Psoas muscle (tissue), 7 donors: ENCODE measurements at regions not wholly inside any gene's neighbourhood (a gene's known extent, or its start where the extent isn't known, plus 50 kb on each side); places are given as distances from the start of the nearest gene placed in this dataset.

Experiments
- ATAC-seq, 4 donors: fragments of 200-7000 bp; cut with Tn5 transposase; one replicate each; pipeline ENCODE4 v1.9.1; 2020; ENCODE audit warnings: moderate library complexity in 3 of 4, mild to moderate bottlenecking in 2 of 4
- DNase-seq, 2 donors: peaks; one replicate each; pipeline ENCODE4 v3.0.0-alpha.2; 2020
- H3K27ac ChIP-seq: fragments of 200-600 bp; one replicate; pipeline ENCODE4 v1.8.0; 2022
- H3K27me3 ChIP-seq, 3 donors: fragments of 200-600 bp in 1 of 3; one replicate each; pipeline versions ENCODE4 v1.6.1 to v1.8.0; 2013 to 2022; ENCODE audit warnings: low read length in 2 of 3, mild to moderate bottlenecking in 2 of 3, moderate library complexity in 1 of 3; ENCODE audit not compliant: insufficient read depth in 3 of 3
- H3K36me3 ChIP-seq, 2 donors: fragments of 200-600 bp in 1 of 2; one replicate each; pipeline versions ENCODE4 v1.6.1 to v1.8.0; 2013 to 2022; ENCODE audit warnings: low read depth in 1 of 2, mild to moderate bottlenecking in 1 of 2, moderate library complexity in 1 of 2; ENCODE audit not compliant: insufficient read depth in 1 of 2
- H3K4me1 ChIP-seq: fragments of 200-600 bp; one replicate; pipeline ENCODE4 v1.8.0; 2022
- H3K4me3 ChIP-seq: fragments of 200-600 bp; one replicate; pipeline ENCODE4 v1.8.0; 2022; ENCODE audit warnings: mild to moderate bottlenecking
- H3K9me3 ChIP-seq: fragments of 200-600 bp; one replicate; pipeline ENCODE4 v1.8.0; 2022
- CTCF ChIP-seq: fragments of 200-600 bp; IDR thresholded peaks from one replicate; pipeline ENCODE4 v1.8.0; 2022; ENCODE audit warnings: antibody characterized with exemption
- WGBS, 3 donors: extraction: QIAGEN DNeasy Blood & Tissue Kit; methylation state at CpG; one replicate each; pipeline versions ENCODE4 v1.1.6 to v1.1.7; 2013; 5-methylcytosine and 5-hydroxymethylcytosine counted together
- intact Hi-C, 2 donors: fragments of 100-400 bp; cut with DNase I; formaldehyde crosslinking; loops; one replicate each; pipeline versions ENCODE4 v1.11.0 to v1.14.2; 2022
- donor health status: healthy with polysubstance abuse.
- donor health status: DM: no; HTN: no; CAD: no; lungs with moderate emphysema.
- donor health status: Bipolar disorder and iron deficiency.
- donor health status: healthy.
- donor health status: DM: yes; HTN: yes; CAD: no.
- donor health status: DM: no; HTN: no; CAD: no.
- donor health status: DM: yes; HTN: yes; CAD: no.

GRCh38 chr1:147847831-147848230 is 54.8 kb upstream of the GJA8 start:
- no peak overlapping the region for H3K4me3 ChIP-seq
- H3K27ac ChIP-seq, result no peak overlapping the region
- no peaks in the 10 kb centered on the region for H3K36me3 ChIP-seq
- H3K27me3 ChIP-seq, result no peaks in the 10 kb centered on the region
- TF ChIP-seq CTCF, result no peak
- ATAC-seq (no peak), DNase-seq (no peak)
- H3K4me1 ChIP-seq, result no peaks in the 10 kb centered on the region
- intact Hi-C loops, result no loop called here
- no peaks in the 10 kb centered on the region for H3K9me3 ChIP-seq
- WGBS, 3 donors, result 87 to 92% (median 87%) methylated on average over 1 of the region's 1 CpG

GRCh38 chr1:147849098-147849895 is 53.3 kb upstream of the GJA8 start:
- no peak overlapping the region for H3K27ac ChIP-seq
- no peak for ATAC-seq
- no peaks in the 10 kb centered on the region for H3K9me3 ChIP-seq
- 39 to 47% (median 41%) methylated on average over 4 of the region's 4 CpGs for WGBS, 3 donors
- no peaks in the 10 kb centered on the region for H3K4me1 ChIP-seq
- intact Hi-C loops, result no loop called here
- H3K36me3 ChIP-seq, result no peaks in the 10 kb centered on the region
- H3K27me3 ChIP-seq, result no peaks in the 10 kb centered on the region
- no peak for TF ChIP-seq CTCF
- H3K4me3 ChIP-seq, result no peak overlapping the region
- no peak for DNase-seq

- ATAC-seq, result no peak
- no peak for DNase-seq
- H3K27me3 ChIP-seq, result no peaks in the 10 kb centered on the region
- no peaks in the 10 kb centered on the region for H3K9me3 ChIP-seq
- no peaks in the 10 kb centered on the region for H3K4me1 ChIP-seq
- H3K36me3 ChIP-seq, result no peaks in the 10 kb centered on the region
- intact Hi-C loops, result no loop called here
- no peak overlapping the region for H3K27ac ChIP-seq
- H3K4me3 ChIP-seq, result no peak overlapping the region
- no peak for TF ChIP-seq CTCF
- 90 to 95% (median 95%) methylated on average over 1 of the region's 1 CpG for WGBS, 3 donors
Measured at GRCh38 chr1:147850737-147851136, 51.9 kb upstream of the GJA8 start.

GRCh38 chr1:147851149-147851548 is 51.4 kb upstream of the GJA8 start:
- Histone ChIP-seq H3K4me1 (no peaks in the 10 kb centered on the region), H3K27ac (no peak overlapping the region), H3K36me3 (no peaks in the 10 kb centered on the region), H3K4me3 (no peak overlapping the region), H3K9me3 (no peaks in the 10 kb centered on the region), H3K27me3 (no peaks in the 10 kb centered on the region)
- intact Hi-C loops, result no loop called here
- ATAC-seq (no peak), DNase-seq (no peak)
- WGBS, 3 donors, result 90 to 94% (median 90%) methylated on average over 2 of the region's 2 CpGs
- TF ChIP-seq CTCF, result no peak
